SU-DHL-6 (cell line): ENCODE measurements at regions not wholly inside any gene's neighbourhood (a gene's known extent, or its start where the extent isn't known, plus 50 kb on each side); places are given as distances from the start of the nearest gene placed in this dataset.

Source experiments
- H2AFZ ChIP-seq: fragments of 200-600 bp; sonication (generic); 2 replicates; pipeline ENCODE4 v1.6.1; 2014; ENCODE audit warnings: low read depth, mild to moderate bottlenecking, moderate library complexity, mixed read lengths, antibody characterized with exemption, low read length; ENCODE audit not compliant: severe bottlenecking
- H3F3A ChIP-seq: fragments of 200-600 bp; shearing (Covaris generic); 2 replicates; pipeline ENCODE4 v1.6.0; 2016; ENCODE audit warnings: antibody characterized with exemption, mild to moderate bottlenecking; ENCODE audit not compliant: insufficient read depth
- H3K27ac ChIP-seq: fragments of 200-600 bp; sonication (generic); 2 replicates; pipeline ENCODE4 v1.5.1; 2016; ENCODE audit warnings: low read depth, mild to moderate bottlenecking, low read length, moderate library complexity, mixed read lengths
- H3K27me3 ChIP-seq: fragments of 200-600 bp; sonication (generic), shearing (Covaris generic); 2 replicates; pipeline ENCODE4 v1.6.0; 2014; ENCODE audit warnings: mild to moderate bottlenecking, low read length
- H3K36me3 ChIP-seq: fragments of 200-600 bp; sonication (generic); 2 replicates; pipeline ENCODE4 v1.6.1; 2014; ENCODE audit warnings: mild to moderate bottlenecking, low read length, mixed read lengths
- H3K4me2 ChIP-seq: fragments of 300-600, 200-600 bp; shearing (Covaris generic), sonication (generic); 2 replicates; pipeline ENCODE4 v1.6.0; 2014; ENCODE audit warnings: low read length, low read depth, mild to moderate bottlenecking; ENCODE audit not compliant: poor library complexity, severe bottlenecking
- H3K4me3 ChIP-seq: fragments of 200-600 bp; sonication (generic); 2 replicates; pipeline ENCODE4 v1.5.1; 2014; ENCODE audit warnings: antibody characterized with exemption, low read length, mild to moderate bottlenecking, mixed read lengths; ENCODE audit not compliant: insufficient read depth, poor library complexity, severe bottlenecking
- H3K79me2 ChIP-seq: fragments of 200-600 bp; sonication (generic); 2 replicates; pipeline ENCODE4 v1.6.1; 2014; ENCODE audit warnings: mild to moderate bottlenecking, low read length, moderate library complexity; ENCODE audit not compliant: insufficient read depth
- H3K9ac ChIP-seq: fragments of 200-600 bp; sonication (generic); 2 replicates; pipeline ENCODE4 v1.7.0; 2014; ENCODE audit warnings: mild to moderate bottlenecking, low read length
- H3K9me2 ChIP-seq: fragments of 200-600 bp; sonication (generic); replicated peaks from 2 replicates; pipeline ENCODE4 v1.6.1; 2014; ENCODE audit warnings: low read length; ENCODE audit not compliant: insufficient read depth
- H3K9me3 ChIP-seq: fragments of 200-600 bp; sonication (generic); 2 replicates; pipeline ENCODE4 v1.6.1; 2014; ENCODE audit warnings: low read length, mixed read lengths; ENCODE audit not compliant: insufficient read depth
- H4K20me1 ChIP-seq: fragments of 200-600 bp; sonication (generic); 2 replicates; pipeline ENCODE4 v1.6.1; 2014; ENCODE audit warnings: low read depth, mild to moderate bottlenecking, antibody characterized with exemption, low read length, moderate library complexity, mixed read lengths
- CTCF ChIP-seq: fragments of 200-600 bp; sonication (generic); IDR thresholded peaks from one replicate; pipeline ENCODE4 v1.5.1; 2017; ENCODE audit warnings: antibody characterized with exemption, mild to moderate bottlenecking, low read length, moderate library complexity; ENCODE audit not compliant: insufficient read depth, poor library complexity, severe bottlenecking
- EZH2phosphoT487 ChIP-seq: fragments of 200-600 bp; sonication (generic), shearing (Covaris generic); conservative IDR thresholded peaks from 2 replicates; pipeline ENCODE4 v1.6.1; 2018; ENCODE audit warnings: mild to moderate bottlenecking, antibody characterized with exemption, low read length, moderate library complexity, mixed read lengths

- Histone ChIP-seq H3K4me2 (no peak overlapping the region), H3K9ac (no peak overlapping the region), H3K9me3 (no peaks in the 10 kb centered on the region), H4K20me1 (no peaks in the 10 kb centered on the region), H2AFZ (no peak overlapping the region), H3K36me3 (no peaks in the 10 kb centered on the region), H3K27ac (no peak overlapping the region), H3F3A (no peaks in the 10 kb centered on the region), H3K27me3 (no peaks in the 10 kb centered on the region), H3K4me3 (no peak overlapping the region), H3K9me2 (no peaks in the 10 kb centered on the region), H3K79me2 (no peaks in the 10 kb centered on the region)
- TF ChIP-seq EZH2phosphoT487 (no peak), CTCF (no peak)
Measured at GRCh38 chr4:112966701-112967488, 82.6 kb upstream of the ANK2 start.

GRCh38 chr4:112968451-112969159 lies 80.8 kb upstream of the ANK2 start:
- Histone ChIP-seq H3K9ac (no peak overlapping the region), H3K36me3 (no peaks in the 10 kb centered on the region), H3K27me3 (no peaks in the 10 kb centered on the region), H3K27ac (no peak overlapping the region), H3K9me2 (no peaks in the 10 kb centered on the region), H2AFZ (no peak overlapping the region), H4K20me1 (no peaks in the 10 kb centered on the region), H3K9me3 (no peaks in the 10 kb centered on the region), H3K4me2 (no peak overlapping the region), H3K79me2 (no peaks in the 10 kb centered on the region), H3F3A (no peaks in the 10 kb centered on the region), H3K4me3 (no peak overlapping the region)
- no peak for TF ChIP-seq EZH2phosphoT487
- no peak for TF ChIP-seq CTCF

- Histone ChIP-seq H3K9me3 (no peaks in the 10 kb centered on the region), H2AFZ (no peak overlapping the region), H4K20me1 (no peaks in the 10 kb centered on the region), H3F3A (no peaks in the 10 kb centered on the region), H3K9ac (no peak overlapping the region), H3K79me2 (no peaks in the 10 kb centered on the region), H3K27ac (no peak overlapping the region), H3K36me3 (no peaks in the 10 kb centered on the region), H3K9me2 (no peaks in the 10 kb centered on the region), H3K4me2 (no peak overlapping the region), H3K4me3 (no peak overlapping the region), H3K27me3 (no peaks in the 10 kb centered on the region)
- TF ChIP-seq CTCF (no peak), EZH2phosphoT487 (no peak)
Measured at GRCh38 chr4:112970903-112971302, 78.5 kb upstream of the ANK2 start.
